Neural cell (in vitro differentiated cells): ENCODE measurements at regions not wholly inside any gene's neighbourhood (a gene's known extent, or its start where the extent isn't known, plus 50 kb on each side); places are given as distances from the start of the nearest gene placed in this dataset.

Source experiments
- EP300 ChIP-seq: fragments of 450-650 bp; conservative IDR thresholded peaks from 2 replicates; pipeline ENCODE4 v1.6.1; 2014; ENCODE audit warnings: antibody characterized with exemption, mild to moderate bottlenecking, moderate library complexity; ENCODE audit not compliant: poor library complexity, severe bottlenecking
- POLR2AphosphoS5 ChIP-seq: IDR thresholded peaks from 2 replicates; pipeline ENCODE4 v1.6.1; 2012
- TAF1 ChIP-seq: IDR thresholded peaks from 2 replicates; pipeline ENCODE4 v1.6.1; 2012; ENCODE audit warnings: low read depth
- TF ChIP-seq, protein P1 (sequence below): fragments of 450-650 bp; IDR thresholded peaks from 2 replicates; pipeline ENCODE4 v1.5.1; 2014; ENCODE audit warnings: antibody characterized with exemption, mild to moderate bottlenecking, moderate library complexity; ENCODE audit not compliant: poor library complexity, severe bottlenecking
- TF ChIP-seq, protein P2 (sequence below): IDR thresholded peaks from 2 replicates; pipeline ENCODE4 v1.6.1; 2012; ENCODE audit warnings: borderline replicate concordance

DNA sequence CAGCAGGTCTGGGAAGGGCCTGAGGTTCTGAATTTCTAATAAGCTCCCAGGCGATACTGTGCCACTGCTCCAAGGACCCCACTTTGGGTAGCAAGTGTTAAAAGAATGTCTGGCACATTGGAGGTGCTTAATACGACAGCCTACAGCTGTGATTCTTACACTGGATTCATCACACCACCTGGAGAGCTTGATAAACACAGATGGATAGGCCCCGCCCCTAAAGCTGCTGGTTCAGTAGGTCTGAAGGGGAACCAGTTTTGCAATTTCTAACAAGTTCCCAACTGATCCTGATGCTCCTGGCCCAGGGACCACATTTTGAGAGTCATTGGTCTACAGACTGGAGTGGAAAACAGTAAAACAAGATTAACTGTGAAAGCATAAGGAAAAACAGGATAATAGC is 124.8 kb upstream of the ST8SIA2 start:
- TF ChIP-seq, protein P1, sequence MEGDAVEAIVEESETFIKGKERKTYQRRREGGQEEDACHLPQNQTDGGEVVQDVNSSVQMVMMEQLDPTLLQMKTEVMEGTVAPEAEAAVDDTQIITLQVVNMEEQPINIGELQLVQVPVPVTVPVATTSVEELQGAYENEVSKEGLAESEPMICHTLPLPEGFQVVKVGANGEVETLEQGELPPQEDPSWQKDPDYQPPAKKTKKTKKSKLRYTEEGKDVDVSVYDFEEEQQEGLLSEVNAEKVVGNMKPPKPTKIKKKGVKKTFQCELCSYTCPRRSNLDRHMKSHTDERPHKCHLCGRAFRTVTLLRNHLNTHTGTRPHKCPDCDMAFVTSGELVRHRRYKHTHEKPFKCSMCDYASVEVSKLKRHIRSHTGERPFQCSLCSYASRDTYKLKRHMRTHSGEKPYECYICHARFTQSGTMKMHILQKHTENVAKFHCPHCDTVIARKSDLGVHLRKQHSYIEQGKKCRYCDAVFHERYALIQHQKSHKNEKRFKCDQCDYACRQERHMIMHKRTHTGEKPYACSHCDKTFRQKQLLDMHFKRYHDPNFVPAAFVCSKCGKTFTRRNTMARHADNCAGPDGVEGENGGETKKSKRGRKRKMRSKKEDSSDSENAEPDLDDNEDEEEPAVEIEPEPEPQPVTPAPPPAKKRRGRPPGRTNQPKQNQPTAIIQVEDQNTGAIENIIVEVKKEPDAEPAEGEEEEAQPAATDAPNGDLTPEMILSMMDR = no peak
- TF ChIP-seq, protein P2, sequence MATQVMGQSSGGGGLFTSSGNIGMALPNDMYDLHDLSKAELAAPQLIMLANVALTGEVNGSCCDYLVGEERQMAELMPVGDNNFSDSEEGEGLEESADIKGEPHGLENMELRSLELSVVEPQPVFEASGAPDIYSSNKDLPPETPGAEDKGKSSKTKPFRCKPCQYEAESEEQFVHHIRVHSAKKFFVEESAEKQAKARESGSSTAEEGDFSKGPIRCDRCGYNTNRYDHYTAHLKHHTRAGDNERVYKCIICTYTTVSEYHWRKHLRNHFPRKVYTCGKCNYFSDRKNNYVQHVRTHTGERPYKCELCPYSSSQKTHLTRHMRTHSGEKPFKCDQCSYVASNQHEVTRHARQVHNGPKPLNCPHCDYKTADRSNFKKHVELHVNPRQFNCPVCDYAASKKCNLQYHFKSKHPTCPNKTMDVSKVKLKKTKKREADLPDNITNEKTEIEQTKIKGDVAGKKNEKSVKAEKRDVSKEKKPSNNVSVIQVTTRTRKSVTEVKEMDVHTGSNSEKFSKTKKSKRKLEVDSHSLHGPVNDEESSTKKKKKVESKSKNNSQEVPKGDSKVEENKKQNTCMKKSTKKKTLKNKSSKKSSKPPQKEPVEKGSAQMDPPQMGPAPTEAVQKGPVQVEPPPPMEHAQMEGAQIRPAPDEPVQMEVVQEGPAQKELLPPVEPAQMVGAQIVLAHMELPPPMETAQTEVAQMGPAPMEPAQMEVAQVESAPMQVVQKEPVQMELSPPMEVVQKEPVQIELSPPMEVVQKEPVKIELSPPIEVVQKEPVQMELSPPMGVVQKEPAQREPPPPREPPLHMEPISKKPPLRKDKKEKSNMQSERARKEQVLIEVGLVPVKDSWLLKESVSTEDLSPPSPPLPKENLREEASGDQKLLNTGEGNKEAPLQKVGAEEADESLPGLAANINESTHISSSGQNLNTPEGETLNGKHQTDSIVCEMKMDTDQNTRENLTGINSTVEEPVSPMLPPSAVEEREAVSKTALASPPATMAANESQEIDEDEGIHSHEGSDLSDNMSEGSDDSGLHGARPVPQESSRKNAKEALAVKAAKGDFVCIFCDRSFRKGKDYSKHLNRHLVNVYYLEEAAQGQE = no peak
- TF ChIP-seq TAF1 (no peak), EP300 (no peak), POLR2AphosphoS5 (no peak)
